Peyer's patch (tissue), 4 donors: ENCODE measurements at regions not wholly inside any gene's neighbourhood (a gene's known extent, or its start where the extent isn't known, plus 50 kb on each side); places are given as distances from the start of the nearest gene placed in this dataset.

Experiments used
- DNase-seq, 3 donors: peaks; one replicate each; pipeline ENCODE4 v3.0.0-alpha.2; 2017 to 2019
- H3K27ac ChIP-seq, 4 donors: fragments of 200-600 bp; sonication (generic); one replicate each; pipeline ENCODE4 v1.5.1; 2016 to 2019
- H3K27me3 ChIP-seq, 2 donors: fragments of 200-600 bp; sonication (generic); one replicate each; pipeline ENCODE4 v1.5.1; 2019
- H3K36me3 ChIP-seq, 3 donors: fragments of 200-600 bp; sonication (generic); one replicate each; pipeline ENCODE4 v1.5.1; 2016 to 2019
- H3K4me1 ChIP-seq, 4 donors: fragments of 200-600 bp; sonication (generic); one replicate each; pipeline ENCODE4 v1.5.1; 2016 to 2019
- H3K4me3 ChIP-seq, 4 donors: fragments of 200-600 bp; sonication (generic); 1 replicate in 3 of 4; 2 replicates in 1 of 4; pipeline ENCODE4 v1.5.1; 2016 to 2019; ENCODE audit warnings: mild to moderate bottlenecking in 1 of 4
- H3K9me3 ChIP-seq, 4 donors: fragments of 200-600 bp; sonication (generic); one replicate each; pipeline ENCODE4 v1.5.1; 2016 to 2019; ENCODE audit warnings: mild to moderate bottlenecking in 1 of 4
- POLR2A ChIP-seq, 2 donors: fragments of 450-650 bp; IDR thresholded peaks; one replicate each; pipeline ENCODE4 v1.5.1; 2017; ENCODE audit warnings: antibody characterized with exemption in 2 of 2, mild to moderate bottlenecking in 2 of 2, moderate library complexity in 2 of 2
- TF ChIP-seq, protein P1 (sequence below), 6 experiments: fragments of 450-650 bp in 4 of 6; fragments of 200-600 bp in 2 of 6; sonication (generic) in 1 of 6; IDR thresholded peaks; one replicate each; pipeline ENCODE4 v1.5.1; 2017 to 2019; ENCODE audit warnings: antibody characterized with exemption in 6 of 6, mild to moderate bottlenecking in 3 of 6, moderate library complexity in 1 of 6

DNA sequence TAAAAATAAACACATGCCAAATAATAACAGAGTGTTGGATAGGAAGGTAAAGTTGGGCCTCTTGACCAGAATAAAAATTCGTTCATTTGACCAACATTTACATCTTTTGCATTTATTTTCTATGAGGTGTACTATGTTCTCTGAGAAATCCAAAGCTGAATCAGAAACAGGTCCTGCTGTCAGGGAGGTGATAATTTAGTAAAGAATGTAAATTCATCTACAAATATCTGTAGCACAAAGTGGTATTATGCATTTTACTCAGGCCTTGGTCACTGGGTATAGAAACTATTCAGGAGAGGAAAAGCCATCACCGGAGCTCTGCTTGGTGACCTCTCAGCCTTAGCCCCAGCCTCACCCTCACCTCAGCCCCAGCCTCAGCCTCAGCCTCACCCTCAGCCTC is 208.9 kb downstream of the SPP2 start:
- no peak overlapping the region for H3K4me3 ChIP-seq
- DNase-seq = no peak
- no peaks in the 10 kb centered on the region for H3K4me1 ChIP-seq
- H3K9me3 ChIP-seq = no peaks in the 10 kb centered on the region
- H3K36me3 ChIP-seq = no peaks in the 10 kb centered on the region
- no peaks in the 10 kb centered on the region for H3K27me3 ChIP-seq
- H3K27ac ChIP-seq = no peak overlapping the region
- no peak for TF ChIP-seq POLR2A (IDR thresholded peaks at IDR 0.05)
- TF ChIP-seq, protein P1, sequence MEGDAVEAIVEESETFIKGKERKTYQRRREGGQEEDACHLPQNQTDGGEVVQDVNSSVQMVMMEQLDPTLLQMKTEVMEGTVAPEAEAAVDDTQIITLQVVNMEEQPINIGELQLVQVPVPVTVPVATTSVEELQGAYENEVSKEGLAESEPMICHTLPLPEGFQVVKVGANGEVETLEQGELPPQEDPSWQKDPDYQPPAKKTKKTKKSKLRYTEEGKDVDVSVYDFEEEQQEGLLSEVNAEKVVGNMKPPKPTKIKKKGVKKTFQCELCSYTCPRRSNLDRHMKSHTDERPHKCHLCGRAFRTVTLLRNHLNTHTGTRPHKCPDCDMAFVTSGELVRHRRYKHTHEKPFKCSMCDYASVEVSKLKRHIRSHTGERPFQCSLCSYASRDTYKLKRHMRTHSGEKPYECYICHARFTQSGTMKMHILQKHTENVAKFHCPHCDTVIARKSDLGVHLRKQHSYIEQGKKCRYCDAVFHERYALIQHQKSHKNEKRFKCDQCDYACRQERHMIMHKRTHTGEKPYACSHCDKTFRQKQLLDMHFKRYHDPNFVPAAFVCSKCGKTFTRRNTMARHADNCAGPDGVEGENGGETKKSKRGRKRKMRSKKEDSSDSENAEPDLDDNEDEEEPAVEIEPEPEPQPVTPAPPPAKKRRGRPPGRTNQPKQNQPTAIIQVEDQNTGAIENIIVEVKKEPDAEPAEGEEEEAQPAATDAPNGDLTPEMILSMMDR (IDR thresholded peaks at IDR 0.05) = no peak

DNA sequence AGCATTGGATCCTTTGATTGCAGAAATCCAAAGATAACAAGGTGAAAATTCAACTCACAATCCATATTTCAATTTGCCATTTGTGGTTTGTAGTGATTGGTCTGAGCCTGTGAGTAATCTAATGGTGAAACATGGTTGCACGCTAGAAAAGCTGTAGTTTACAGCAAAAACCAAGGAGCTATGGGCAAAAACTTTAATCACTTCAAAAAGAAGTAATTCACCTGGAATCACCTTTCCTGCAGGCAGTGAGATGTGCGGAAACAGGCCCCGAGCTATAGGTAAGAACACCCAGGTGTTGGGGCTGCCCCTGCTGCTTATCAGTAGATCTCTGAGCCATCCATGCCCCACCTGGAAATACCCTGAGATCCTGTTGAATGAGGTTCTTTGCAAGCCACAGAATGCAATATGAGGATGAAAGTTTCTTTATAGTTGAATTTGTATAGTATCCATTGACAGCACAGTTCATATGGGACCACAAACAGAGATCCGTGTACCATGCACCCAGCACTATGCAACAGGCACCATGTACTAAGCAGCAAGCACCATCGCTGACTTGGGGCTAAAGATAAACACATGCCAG is 208.2 kb downstream of the SPP2 start:
- no peaks in the 10 kb centered on the region for H3K36me3 ChIP-seq
- H3K4me1 ChIP-seq = no peaks in the 10 kb centered on the region
- no peaks in the 10 kb centered on the region for H3K9me3 ChIP-seq
- H3K4me3 ChIP-seq = no peak overlapping the region
- TF ChIP-seq, protein P1 (IDR thresholded peaks at IDR 0.05) = no peak
- TF ChIP-seq POLR2A (IDR thresholded peaks at IDR 0.05) = no peak
- H3K27me3 ChIP-seq = no peaks in the 10 kb centered on the region
- H3K27ac ChIP-seq = no peak overlapping the region
- DNase-seq = no peak

DNA sequence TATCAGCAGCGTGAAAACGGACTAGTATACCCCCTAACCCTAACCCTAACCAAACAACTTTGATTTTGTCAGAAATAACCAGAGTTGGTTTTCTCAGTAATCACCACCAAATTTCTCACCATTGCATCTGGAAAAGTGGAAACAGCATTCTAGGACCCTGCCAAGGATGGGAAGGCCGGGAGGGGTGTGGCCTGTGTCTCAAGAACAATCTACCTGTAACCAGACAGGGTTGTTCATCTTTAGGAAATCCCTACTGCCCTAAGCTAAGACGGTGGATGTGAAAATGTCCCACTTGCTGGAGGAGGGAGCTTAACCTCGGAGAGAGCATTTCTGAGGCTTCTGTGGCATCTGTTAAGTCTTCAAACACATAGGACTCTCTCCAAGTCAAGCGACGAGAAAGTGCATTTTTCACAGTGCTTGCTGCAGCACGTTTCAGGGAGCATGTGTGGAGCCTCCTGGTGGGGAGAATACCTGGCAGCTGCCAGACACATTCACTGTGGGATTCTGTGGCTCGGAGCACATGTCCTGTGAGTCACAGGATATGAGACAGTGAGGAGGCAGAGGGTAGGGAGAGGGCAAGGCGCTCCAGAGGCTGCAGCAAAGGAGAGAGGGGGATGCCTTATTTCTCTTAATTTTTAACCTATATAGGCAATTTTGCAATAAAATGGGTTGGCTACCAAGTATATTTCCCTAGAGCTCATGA is 207.5 kb downstream of the SPP2 start:
- Histone ChIP-seq H3K36me3 (no peaks in the 10 kb centered on the region), H3K4me3 (no peak overlapping the region), H3K27ac (no peak overlapping the region), H3K27me3 (no peaks in the 10 kb centered on the region), H3K4me1 (no peaks in the 10 kb centered on the region), H3K9me3 (no peaks in the 10 kb centered on the region)
- DNase-seq = peak in 1 of 3 donors; percentile 57
- TF ChIP-seq, protein P1 (IDR thresholded peaks at IDR 0.05) = peak in 4 of 6 experiments; percentile 19 to 56 (median 44)
- no peak for TF ChIP-seq POLR2A (IDR thresholded peaks at IDR 0.05)

DNA sequence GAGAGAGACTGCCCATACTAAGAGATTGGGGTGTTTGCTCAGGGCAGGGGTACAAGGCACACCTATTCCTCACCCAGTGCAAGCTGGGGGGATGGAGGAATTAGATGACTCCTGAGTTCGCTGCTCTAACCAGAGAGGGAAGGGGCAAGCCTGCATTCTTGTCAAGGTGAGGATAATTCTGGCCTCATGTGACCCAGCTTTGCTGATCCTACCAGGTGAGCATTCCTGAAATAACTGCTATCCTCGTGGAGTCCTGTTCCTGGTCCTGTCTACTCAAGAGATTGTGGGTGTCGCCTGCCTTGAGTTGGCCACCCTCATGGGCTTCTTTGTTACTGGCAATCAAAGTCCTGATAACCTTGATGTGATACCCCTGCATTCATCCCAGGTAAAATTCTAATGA is 206.0 kb downstream of the SPP2 start:
- no peak for DNase-seq
- no peaks in the 10 kb centered on the region for H3K4me1 ChIP-seq
- no peaks in the 10 kb centered on the region for H3K36me3 ChIP-seq
- no peak overlapping the region for H3K27ac ChIP-seq
- TF ChIP-seq, protein P1 (IDR thresholded peaks at IDR 0.05) = no peak
- TF ChIP-seq POLR2A (IDR thresholded peaks at IDR 0.05) = no peak
- no peaks in the 10 kb centered on the region for H3K27me3 ChIP-seq
- no peak overlapping the region for H3K4me3 ChIP-seq
- no peaks in the 10 kb centered on the region for H3K9me3 ChIP-seq

DNA sequence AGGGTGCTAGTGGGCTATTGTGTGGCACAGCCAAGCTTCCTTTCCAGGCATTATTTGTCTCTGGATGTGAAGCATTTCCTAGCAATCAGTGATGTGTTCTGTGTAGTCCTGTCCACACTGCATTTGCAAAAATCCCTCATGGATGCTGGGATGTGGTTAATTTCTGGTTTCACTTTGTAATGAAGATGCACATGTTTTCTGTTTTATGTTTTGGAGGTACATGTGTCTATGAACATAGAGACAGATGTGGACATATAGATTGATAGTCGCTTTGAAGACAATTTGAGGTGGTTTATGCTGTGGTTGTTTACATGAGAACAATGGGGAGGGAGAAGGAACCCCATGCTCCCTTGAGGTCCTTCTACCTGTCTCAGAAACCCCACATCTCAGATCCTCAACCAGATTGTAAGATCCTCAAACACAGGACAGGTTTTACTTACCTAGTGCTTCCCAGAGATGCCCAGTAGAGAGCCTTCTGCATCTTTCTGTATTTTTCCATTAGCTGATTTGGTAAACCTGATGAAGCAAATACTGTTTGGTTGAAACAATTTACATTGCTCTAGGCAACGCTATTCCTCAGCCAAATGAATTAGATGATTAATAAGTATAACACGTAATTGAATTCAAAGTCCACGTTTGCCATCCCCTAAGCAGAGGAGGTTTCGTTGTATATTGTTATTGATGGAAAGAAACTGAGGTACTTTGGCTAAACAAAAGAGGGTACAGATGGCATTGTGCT is 204.4 kb downstream of the SPP2 start:
- TF ChIP-seq, protein P1 (IDR thresholded peaks at IDR 0.05) = no peak
- no peak for TF ChIP-seq POLR2A (IDR thresholded peaks at IDR 0.05)
- DNase-seq = no peak
- H3K9me3 ChIP-seq = no peaks in the 10 kb centered on the region
- H3K27me3 ChIP-seq = no peaks in the 10 kb centered on the region
- no peaks in the 10 kb centered on the region for H3K36me3 ChIP-seq
- H3K4me3 ChIP-seq = no peak overlapping the region
- H3K4me1 ChIP-seq = no peaks in the 10 kb centered on the region
- H3K27ac ChIP-seq = no peak overlapping the region
